PC-9 (cell line): ENCODE measurements at regions not wholly inside any gene's neighbourhood (a gene's known extent, or its start where the extent isn't known, plus 50 kb on each side); places are given as distances from the start of the nearest gene placed in this dataset.

Source experiments
- CTCF ChIP-seq: fragments of 200-600 bp; sonication (generic); conservative IDR thresholded peaks from 2 replicates; pipeline ENCODE4 v1.6.1; 2017; ENCODE audit warnings: mixed run types, antibody characterized with exemption, mild to moderate bottlenecking, moderate library complexity
- EZH2 ChIP-seq: fragments of 200-600 bp; sonication (generic); IDR thresholded peaks from 2 replicates; pipeline ENCODE4 v1.8.0; 2017; ENCODE audit warnings: antibody characterized with exemption, low read depth

- TF ChIP-seq CTCF (no peak), EZH2 (no peak)
Measured at GRCh38 chr3:26191556-26191955, 401.7 kb downstream of the OXSM start.
